ACHN (cell line): ENCODE measurements at regions not wholly inside any gene's neighbourhood (a gene's known extent, or its start where the extent isn't known, plus 50 kb on each side); places are given as distances from the start of the nearest gene placed in this dataset.

Experiments
- DNase-seq: peaks from one replicate; pipeline ENCODE4 v3.0.0-alpha.2; 2015
- in situ Hi-C: cut with HindIII; loops from 2 replicates; pipeline ENCODE4 v1.10.0; 2017; ENCODE audit warnings: low sequenced_read_pairs, low pct_ligation_motif_present, low pct_unique_long_range_greater_than_20kb

DNA sequence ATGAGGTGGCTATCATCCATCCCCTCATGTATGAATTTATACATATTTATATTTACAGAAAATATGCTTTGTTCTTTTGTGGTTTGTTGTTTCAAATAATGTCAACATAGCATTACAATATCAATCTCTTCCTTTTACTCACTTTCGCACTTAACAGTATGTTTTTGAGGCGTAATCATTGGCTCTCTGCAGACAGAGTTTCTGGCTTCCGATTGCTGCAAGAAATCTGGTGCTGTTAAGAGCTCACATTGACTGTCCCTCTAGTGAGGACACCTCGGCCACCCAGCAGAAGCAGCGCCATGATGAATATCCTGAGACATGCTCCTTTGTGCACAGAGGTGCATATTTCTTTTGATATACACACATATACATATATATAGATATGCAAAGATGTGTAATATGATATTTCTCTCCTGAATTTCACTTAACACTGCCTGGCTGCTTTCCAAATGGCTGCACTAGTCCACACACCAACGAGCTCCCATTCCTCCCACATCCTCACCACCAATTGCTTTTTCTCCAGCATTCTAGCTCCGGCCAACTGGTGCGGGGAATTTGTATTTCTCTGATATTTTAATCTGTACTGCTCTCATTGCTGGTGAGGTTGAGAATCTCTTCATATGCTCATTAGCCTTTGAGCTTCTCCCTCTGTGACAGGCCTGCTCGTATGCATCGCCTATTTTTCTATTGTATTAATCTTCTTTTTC is 248.4 kb downstream of the SIPA1L2 start:
- DNase-seq: no peak
- in situ Hi-C loops: no loop called here

DNA sequence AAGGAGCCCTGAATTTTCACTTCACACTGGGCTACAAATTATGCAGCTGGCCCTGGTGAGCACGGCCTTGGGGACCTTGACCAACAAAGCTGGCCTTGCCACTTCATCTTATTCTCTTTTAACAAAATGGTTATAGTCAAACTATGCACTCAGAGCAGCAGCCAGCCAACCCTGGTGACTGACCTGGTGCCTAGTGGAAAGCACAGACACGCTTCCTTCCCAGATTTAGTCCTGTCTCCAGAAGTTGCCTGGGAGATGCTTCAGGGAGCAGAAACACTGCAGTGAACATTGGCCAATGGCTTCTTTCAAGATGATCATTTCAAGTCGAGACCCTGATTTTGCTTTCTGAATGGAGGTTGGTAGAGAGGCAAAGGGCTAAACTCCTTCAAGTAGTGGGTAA is 249.3 kb downstream of the SIPA1L2 start:
- in situ Hi-C loops: no loop called here

GRCh38 chr1:232380131-232380530 is 249.8 kb downstream of the SIPA1L2 start:
- no peak for DNase-seq
- in situ Hi-C loops: no loop called here

More for the DNA sequence above, 249.3 kb downstream of the SIPA1L2 start:
- no peak for DNase-seq

DNA sequence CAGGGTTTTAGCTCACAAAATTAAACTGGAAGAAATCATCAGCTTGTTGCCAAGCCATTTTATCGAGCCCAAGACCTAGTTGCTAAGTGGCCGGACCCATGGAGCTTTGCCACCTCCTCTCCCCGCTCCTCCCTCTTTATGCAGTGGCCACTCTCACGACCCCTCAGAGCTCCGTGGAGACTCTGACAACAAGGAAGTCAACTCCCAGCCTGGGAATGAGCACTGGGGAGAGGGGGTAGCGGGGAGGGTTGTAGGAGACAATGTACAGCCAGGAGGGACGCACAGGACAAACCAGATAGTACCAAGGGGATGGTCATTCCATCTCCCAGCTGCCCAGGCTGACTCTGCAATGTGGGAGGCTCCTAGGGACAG is 250.9 kb downstream of the SIPA1L2 start:
- in situ Hi-C loops: no loop called here
- DNase-seq: no peak

GRCh38 chr1:232378266-232379062 is 251.5 kb downstream of the SIPA1L2 start:
- in situ Hi-C loops: no loop called here

DNA sequence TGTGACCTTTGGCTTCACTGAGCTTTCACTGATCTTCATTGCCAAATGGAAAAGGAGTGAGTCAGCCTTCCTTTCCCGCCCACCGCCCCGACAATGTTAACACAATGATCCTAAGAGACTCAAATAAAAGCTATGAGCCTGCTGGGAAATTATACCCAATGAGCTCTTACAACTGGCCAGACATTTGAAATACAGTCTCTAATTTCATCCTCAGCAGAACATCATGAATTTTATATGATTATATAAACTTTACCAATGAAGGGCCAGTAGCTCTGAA is 252.5 kb downstream of the SIPA1L2 start:
- DNase-seq: no peak
- in situ Hi-C loops: no loop called here

More at GRCh38 chr1:232378266-232379062, 251.5 kb downstream of the SIPA1L2 start:
- DNase-seq: no peak

DNA sequence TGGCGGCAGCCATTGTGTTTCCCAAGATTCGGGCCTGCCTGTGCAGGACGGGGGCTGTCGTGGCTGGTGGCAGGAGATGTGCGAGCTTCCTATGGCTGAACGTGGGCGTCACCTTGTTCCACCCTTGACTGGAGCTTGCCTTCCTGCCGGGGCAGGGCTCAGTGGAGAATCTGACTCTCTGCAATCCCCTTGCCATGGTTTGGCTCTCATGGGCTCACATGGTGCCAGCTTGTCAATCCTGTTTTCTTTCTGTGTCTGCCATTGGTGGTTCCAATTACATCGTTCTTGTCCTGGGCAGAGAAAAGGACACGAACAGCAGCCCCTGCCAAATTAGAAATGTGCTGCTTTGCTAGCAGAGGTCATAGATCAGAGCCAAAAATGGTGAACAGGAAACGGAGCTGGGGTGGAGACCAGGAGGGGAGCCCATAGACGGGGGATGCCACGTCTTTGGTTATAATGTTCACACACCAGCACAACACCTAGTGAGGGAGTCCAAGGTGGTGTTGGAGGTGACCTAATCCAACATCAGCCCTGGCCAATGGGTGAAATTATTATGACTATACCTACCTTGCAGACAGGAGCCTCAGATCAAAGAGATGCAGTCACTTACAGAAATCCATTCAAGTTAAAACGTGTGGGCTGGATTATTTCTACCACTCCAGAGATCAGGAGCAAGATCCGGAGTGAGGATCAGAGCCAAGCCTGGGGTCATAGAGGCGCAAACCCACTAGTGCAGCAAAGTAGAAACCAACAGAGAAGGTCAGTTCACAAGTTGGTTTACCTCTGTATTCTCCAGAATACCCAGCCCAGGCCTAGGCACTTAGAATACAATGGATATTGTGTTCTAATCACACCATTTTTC is 253.1 kb downstream of the SIPA1L2 start:
- in situ Hi-C loops: no loop called here
- no peak for DNase-seq

DNA sequence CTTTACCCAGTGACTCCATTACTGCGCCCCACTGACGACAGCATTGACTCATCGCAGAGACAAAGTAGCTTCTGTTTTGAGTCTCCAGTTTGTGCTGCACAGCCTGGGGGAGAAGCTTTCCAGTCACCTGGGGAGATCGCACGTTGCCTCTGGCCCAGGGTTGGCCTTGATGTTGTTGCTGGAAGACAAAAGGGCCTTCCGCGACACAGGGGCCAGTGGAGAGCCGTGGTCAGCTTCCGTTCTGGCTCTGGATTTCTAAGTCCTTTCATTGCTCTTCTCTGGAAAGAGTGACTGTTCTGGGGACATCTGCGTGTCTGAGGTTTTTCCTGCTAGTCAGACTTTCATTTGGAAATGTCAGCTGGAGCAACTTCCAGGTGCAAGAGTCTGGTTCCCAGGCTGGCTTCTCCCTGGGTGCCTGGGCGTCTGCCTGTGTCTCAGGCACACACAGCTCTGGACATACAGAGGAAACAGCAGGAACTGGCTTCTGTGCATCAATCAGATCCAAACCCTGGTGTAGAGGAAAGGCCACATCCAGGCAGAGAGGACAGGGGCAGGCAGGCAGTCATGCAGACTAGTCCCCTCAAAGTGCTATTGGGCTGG is 257.0 kb downstream of the SIPA1L2 start:
- in situ Hi-C loops: no loop called here
- no peak for DNase-seq

DNA sequence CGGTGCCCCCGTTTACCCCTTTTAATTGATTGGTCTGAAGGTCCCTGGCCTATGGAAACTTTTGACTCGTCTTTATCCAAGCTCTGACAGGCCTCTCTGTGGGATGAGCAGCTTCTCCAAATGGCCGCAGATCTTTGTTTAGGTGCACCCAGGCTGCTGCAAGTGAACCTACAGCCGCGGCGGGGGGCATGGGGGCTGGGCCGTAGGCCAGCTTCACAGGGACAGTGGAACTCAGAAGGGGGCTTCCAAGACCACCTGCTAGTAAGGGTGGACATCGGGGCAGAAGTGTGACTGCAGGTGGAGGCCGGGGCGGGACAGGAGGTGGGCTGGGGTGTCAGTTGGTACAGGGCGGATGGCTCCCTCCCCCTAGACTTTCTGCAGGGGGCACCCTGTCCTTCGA is 257.5 kb downstream of the SIPA1L2 start:
- no peak for DNase-seq
- in situ Hi-C loops: no loop called here

GRCh38 chr1:232369451-232370296 is 260.3 kb downstream of the SIPA1L2 start:
- in situ Hi-C loops: no loop called here
- DNase-seq: no peak

GRCh38 chr1:232368821-232369321 is 261.1 kb downstream of the SIPA1L2 start:
- DNase-seq: no peak
- in situ Hi-C loops: no loop called here

GRCh38 chr1:232367293-232367692 is 262.6 kb downstream of the SIPA1L2 start:
- in situ Hi-C loops: no loop called here
- DNase-seq: no peak

GRCh38 chr1:232364654-232365382 is 265.1 kb downstream of the SIPA1L2 start:
- no peak for DNase-seq
- in situ Hi-C loops: no loop called here

GRCh38 chr1:232363008-232363407 is 266.9 kb downstream of the SIPA1L2 start:
- in situ Hi-C loops: no loop called here
- no peak for DNase-seq

DNA sequence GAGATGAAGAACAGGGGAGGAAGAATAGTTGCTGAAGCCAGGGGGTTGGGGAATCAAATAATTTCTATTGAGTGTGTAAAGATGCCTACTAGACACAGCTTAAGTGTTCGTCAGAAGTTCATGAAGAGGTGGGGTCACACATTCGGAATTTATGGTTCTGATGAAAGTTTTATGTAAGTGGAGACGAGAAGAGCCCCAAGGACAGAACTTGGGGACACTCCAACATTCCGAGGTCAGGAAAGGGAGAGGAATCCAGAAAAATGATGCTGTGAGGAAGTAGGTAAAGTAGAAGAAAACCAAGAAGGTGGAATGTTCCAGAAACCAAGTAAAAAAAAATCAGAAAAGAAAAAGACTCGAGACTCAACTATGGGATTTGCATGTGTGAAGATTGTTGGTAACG is 272.5 kb downstream of the SIPA1L2 start:
- no peak for DNase-seq
- in situ Hi-C loops: no loop called here

GRCh38 chr1:232355162-232356006 is 274.5 kb downstream of the SIPA1L2 start:
- no peak for DNase-seq
- in situ Hi-C loops: no loop called here

GRCh38 chr1:232353001-232353400 is 276.9 kb downstream of the SIPA1L2 start:
- no peak for DNase-seq
- in situ Hi-C loops: no loop called here
